GM23338 (cell line): ENCODE measurements at regions not wholly inside any gene's neighbourhood (a gene's known extent, or its start where the extent isn't known, plus 50 kb on each side); places are given as distances from the start of the nearest gene placed in this dataset.

Source experiments
- CREB1 ChIP-seq: fragments of 250-450 bp; sonication (Bioruptor Pico); IDR thresholded peaks from 2 replicates; pipeline ENCODE4 v1.5.0; 2020; ENCODE audit warnings: low read depth, mild to moderate bottlenecking, moderate library complexity
- CTCF ChIP-seq, 2 experiments: fragments of 200-600 bp in 1 of 2; sonication (generic) in 1 of 2; conservative IDR thresholded peaks; 2 replicates each; pipeline versions ENCODE4 v1.5.1 to v1.6.1; 2016 to 2017; ENCODE audit warnings: antibody characterized with exemption in 2 of 2, low read depth in 2 of 2, mild to moderate bottlenecking in 2 of 2, moderate library complexity in 1 of 2
- EZH2 ChIP-seq: fragments of 200-600 bp; sonication (generic); IDR thresholded peaks from one replicate; pipeline ENCODE4 v1.8.0; 2017; ENCODE audit warnings: antibody characterized with exemption, mild to moderate bottlenecking, low read depth; ENCODE audit not compliant: unreplicated experiment
- EZH2phosphoT487 ChIP-seq: fragments of 200-600 bp; sonication (generic); IDR thresholded peaks from one replicate; pipeline ENCODE4 v1.8.1; 2018; ENCODE audit warnings: antibody characterized with exemption; ENCODE audit not compliant: unreplicated experiment
- POLR2AphosphoS5 ChIP-seq: IDR thresholded peaks from 2 replicates; pipeline ENCODE4 v1.6.1; 2016; ENCODE audit warnings: antibody characterized with exemption, low read depth
- REST ChIP-seq: IDR thresholded peaks from one replicate; pipeline ENCODE4 v1.6.1; 2018; ENCODE audit warnings: antibody characterized with exemption; ENCODE audit not compliant: unreplicated experiment
- ZNF331 ChIP-seq: fragments of 250-450 bp; sonication (Bioruptor Pico); IDR thresholded peaks from 2 replicates; pipeline ENCODE4 v1.5.0; 2020; ENCODE audit warnings: low read depth, mild to moderate bottlenecking, moderate library complexity

GRCh38 chrX:55919367-55920221, 202.0 kb downstream of the RRAGB start:
- TF ChIP-seq CTCF (conservative IDR thresholded peaks at IDR 0.05; ENCODE audit: low read depth in 2 of 2) (peak in 1 of 2 experiments; percentile 27; a peak in 2 of 4 replicates), CREB1 (no peak), EZH2 (no peak), EZH2phosphoT487 (no peak), POLR2AphosphoS5 (no peak), REST (no peak), ZNF331 (CRISPR knock-in tag) (no peak)
